HepG2 (cell line): ENCODE measurements at regions not wholly inside any gene's neighbourhood (a gene's known extent, or its start where the extent isn't known, plus 50 kb on each side); places are given as distances from the start of the nearest gene placed in this dataset.

ENCODE experiments used
- ATAC-seq: fragments of 200-7000 bp; cut with Tn5 transposase; 3 replicates; pipeline ENCODE4 v1.9.1; 2020; ENCODE audit warnings: mild to moderate bottlenecking, moderate library complexity
- BruUV-seq: library from RNA; stranded (reverse); fragments of 400-500 nt; replicated peaks from 2 replicates; lab custom pipeline; 2021; lab: Mats Ljungman, UMichigan
- CTCF ChIA-PET: fragments of 300-600 bp; formaldehyde crosslinking; extraction: SDS; loops from one replicate; lab custom pipeline; 2021; ENCODE audit warnings: low total read pairs, inconsistent platforms, low intra/inter-chr PET ratio; lab: Yijun Ruan, JAX
- POLR2A ChIA-PET: fragments of 350-600 bp; sonication (Branson Sonifier 250); formaldehyde crosslinking; loops from one replicate; lab custom pipeline; 2020; ENCODE audit warnings: antibody characterized with exemption, inconsistent platforms; lab: Yijun Ruan, JAX
- DNase-seq: peaks from one replicate; pipeline ENCODE4 v3.0.0-alpha.2; 2015; ENCODE audit warnings: low spot score
- FAIRE-seq: peaks from 3 replicates; lab custom pipeline; 2011; peaks lifted over from hg19 to GRCh38; lab: Jason Lieb, UNC
- H2AFZ ChIP-seq: one replicate; pipeline ENCODE4 v1.6.1; 2011; ENCODE audit warnings: low read length, inconsistent platforms
- H3K27ac ChIP-seq: fragments of 300-600 bp; 3 replicates; pipeline ENCODE4 v1.8.0; 2011; ENCODE audit warnings: mixed run types, mild to moderate bottlenecking, mixed read lengths, low read length, inconsistent platforms; ENCODE audit not compliant: insufficient read depth; ENCODE audit errors: extremely low read length
- H3K27me3 ChIP-seq, 2 experiments: fragments of 200-600 bp in 1 of 2; 2 replicates in 1 of 2; 3 replicates in 1 of 2; pipeline versions ENCODE4 v1.6.0 to v1.8.0; 2011; ENCODE audit warnings: low read length in 2 of 2, mild to moderate bottlenecking in 2 of 2, moderate library complexity in 2 of 2, inconsistent platforms in 1 of 2; ENCODE audit not compliant: insufficient read depth in 2 of 2, control insufficient read depth in 1 of 2
- H3K36me3 ChIP-seq, 2 experiments: fragments of 200-600 bp in 1 of 2; replicated peaks in 1 of 2; 2 replicates in 1 of 2; 3 replicates in 1 of 2; pipeline versions ENCODE4 v1.5.1 to v1.8.0; 2011; ENCODE audit warnings: low read length in 2 of 2, inconsistent platforms in 1 of 2; ENCODE audit not compliant: insufficient read depth in 2 of 2, control insufficient read depth in 1 of 2
- H3K4me1 ChIP-seq: 2 replicates; pipeline ENCODE4 v1.5.1; 2012; ENCODE audit warnings: low read length, inconsistent platforms; ENCODE audit not compliant: insufficient read depth
- H3K4me2 ChIP-seq: 2 replicates; pipeline ENCODE4 v1.6.0; 2011; ENCODE audit warnings: low read depth, low read length, inconsistent platforms
- H3K4me3 ChIP-seq, 3 experiments: fragments of 200-600 bp in 1 of 3; sonication (generic), shearing (Covaris generic) in 1 of 3; replicated peaks in 1 of 3; 2 replicates each; pipeline ENCODE4 v1.5.1; 2011 to 2016; ENCODE audit warnings: low read length in 3 of 3, inconsistent platforms in 2 of 3, low read depth in 2 of 3, mild to moderate bottlenecking in 2 of 3, control low read depth in 1 of 3, mixed read lengths in 1 of 3; ENCODE audit not compliant: insufficient read depth in 1 of 3
- H3K79me2 ChIP-seq: one replicate; pipeline ENCODE4 v1.6.1; 2011; ENCODE audit warnings: low read length, inconsistent platforms; ENCODE audit not compliant: insufficient read depth
- H3K9ac ChIP-seq: 2 replicates; pipeline ENCODE4 v1.6.0; 2011; ENCODE audit warnings: mild to moderate bottlenecking, low read depth, low read length, inconsistent platforms; ENCODE audit not compliant: insufficient read depth
- H3K9me3 ChIP-seq: 2 replicates; pipeline ENCODE4 v1.5.1; 2012; ENCODE audit warnings: mild to moderate bottlenecking, low read length
- H4K20me1 ChIP-seq: 2 replicates; pipeline ENCODE4 v1.6.0; 2011; ENCODE audit warnings: inconsistent platforms, mild to moderate bottlenecking, low read length, moderate library complexity; ENCODE audit not compliant: insufficient read depth
- ATAD3A ChIP-seq: sonication (generic); formaldehyde crosslinking; IDR thresholded peaks from 2 replicates; pipeline ENCODE4 v1.4.0; 2020; ENCODE audit warnings: missing genetic modification reagents
- BATF2 ChIP-seq: sonication (generic); formaldehyde crosslinking; IDR thresholded peaks from 2 replicates; pipeline ENCODE4 v1.8.0; 2022; ENCODE audit warnings: mild to moderate bottlenecking, missing genetic modification reagents, moderate library complexity
- CEBPG ChIP-seq: IDR thresholded peaks from 2 replicates; pipeline ENCODE4 v1.6.1; 2016
- FOSL1 ChIP-seq: sonication (generic); formaldehyde crosslinking; IDR thresholded peaks from 2 replicates; pipeline ENCODE4 v1.9.0; 2021; ENCODE audit warnings: missing genetic modification reagents, borderline replicate concordance
- GMEB2 ChIP-seq: IDR thresholded peaks from 2 replicates; pipeline ENCODE4 v1.6.1; 2016; ENCODE audit warnings: missing biosample characterization, missing genetic modification reagents, low read depth
- GTF3A ChIP-seq: sonication (generic); formaldehyde crosslinking; conservative IDR thresholded peaks from 2 replicates; pipeline ENCODE4 v1.4.0; 2020; ENCODE audit warnings: mild to moderate bottlenecking, missing genetic modification reagents
- HHEX ChIP-seq: IDR thresholded peaks from 2 replicates; pipeline ENCODE4 v1.6.1; 2016; ENCODE audit warnings: control low read depth
- PHB2 ChIP-seq: fragments of 450-650 bp; IDR thresholded peaks from 2 replicates; pipeline ENCODE4 v1.6.1; 2018; ENCODE audit not compliant: partially characterized antibody
- POLR2A ChIP-seq, 2 experiments: IDR thresholded peaks; 2 replicates each; pipeline ENCODE4 v1.6.1; 2011; ENCODE audit warnings: low read depth in 2 of 2, low read length in 2 of 2, mild to moderate bottlenecking in 1 of 2, moderate library complexity in 1 of 2; ENCODE audit not compliant: insufficient read depth in 1 of 2
- RARA ChIP-seq: IDR thresholded peaks from 2 replicates; pipeline ENCODE4 v1.6.1; 2016; ENCODE audit warnings: missing genetic modification reagents, missing compliant biosample characterization
- SP5 ChIP-seq: IDR thresholded peaks from 2 replicates; pipeline ENCODE4 v1.6.1; 2016; ENCODE audit warnings: low read depth, borderline replicate concordance
- SRSF1 ChIP-seq: fragments of 200-400 bp; formaldehyde crosslinking; optimal IDR thresholded peaks from 2 replicates; pipeline ENCODE3; 2017; ENCODE audit warnings: mild to moderate bottlenecking, low read depth, low read length, moderate library complexity
- TRIM22 ChIP-seq: fragments of 450-650 bp; IDR thresholded peaks from 2 replicates; pipeline ENCODE4 v1.6.1; 2017
- ZBTB7A ChIP-seq: sonication (generic); formaldehyde crosslinking; IDR thresholded peaks from 2 replicates; pipeline ENCODE4 v1.8.0; 2022; ENCODE audit warnings: mild to moderate bottlenecking, missing genetic modification reagents
- ZFAT ChIP-seq: sonication (generic); formaldehyde crosslinking; conservative IDR thresholded peaks from 2 replicates; pipeline ENCODE4 v1.8.1; 2023; ENCODE audit warnings: missing genetic modification reagents, inconsistent platforms
- ZFP36 ChIP-seq: fragments of 150-350 bp; IDR thresholded peaks from 2 replicates; pipeline ENCODE4 v1.6.1; 2018; ENCODE audit warnings: borderline replicate concordance, low read length, low read depth; ENCODE audit not compliant: partially characterized antibody
- ZMAT3 ChIP-seq: sonication (generic); formaldehyde crosslinking; conservative IDR thresholded peaks from 2 replicates; pipeline ENCODE4 v1.7.0; 2021; ENCODE audit warnings: missing genetic modification reagents
- ZNF260 ChIP-seq: sonication (generic); formaldehyde crosslinking; IDR thresholded peaks from 2 replicates; pipeline ENCODE4 v1.4.0; 2020; ENCODE audit warnings: missing genetic modification reagents, low read depth, mild to moderate bottlenecking, borderline replicate concordance
- ZNF281 ChIP-seq: sonication (generic); formaldehyde crosslinking; IDR thresholded peaks from 2 replicates; pipeline ENCODE4 v1.4.0; 2020; ENCODE audit warnings: missing genetic modification reagents, borderline replicate concordance
- ZNF282 ChIP-seq: fragments of 450-650 bp; IDR thresholded peaks from 2 replicates; pipeline ENCODE4 v1.6.1; 2018; ENCODE audit not compliant: partially characterized antibody
- ZNF292 ChIP-seq: sonication (generic); formaldehyde crosslinking; IDR thresholded peaks from 2 replicates; pipeline ENCODE4 v1.8.1; 2022; ENCODE audit warnings: mild to moderate bottlenecking, low read depth, missing genetic modification reagents, borderline replicate concordance
- ZNF839 ChIP-seq: sonication (generic); formaldehyde crosslinking; IDR thresholded peaks from 2 replicates; pipeline ENCODE4 v1.4.0; 2020; ENCODE audit warnings: missing genetic modification reagents, mild to moderate bottlenecking, borderline replicate concordance
- WGBS: methylation state at CpG from one replicate; pipeline ENCODE4 v1.1.6; 2017; ENCODE audit warnings: low lambda C conversion rate; 5-methylcytosine and 5-hydroxymethylcytosine counted together
- in situ Hi-C: cut with HindIII; loops from 2 replicates; pipeline ENCODE4 v1.10.0; 2017; ENCODE audit warnings: low pct_unique_long_range_greater_than_20kb; ENCODE audit not compliant: extremely low pct_ligation_motif_present
- intact Hi-C: fragments of 100-400 bp; cut with micrococcal nuclease; formaldehyde crosslinking; loops from one replicate; pipeline ENCODE4 v1.10.0; 2022; ENCODE audit not compliant: unreplicated experiment

- no peak for TF ChIP-seq BATF2 (CRISPR knock-in tag)
- no peak for TF ChIP-seq ZFAT (CRISPR knock-in tag)
- no peak for TF ChIP-seq ZFP36
- no peak for TF ChIP-seq GMEB2 (CRISPR knock-in tag)
- no peak for TF ChIP-seq POLR2A (IDR thresholded peaks at IDR 0.05; ENCODE audit: insufficient read depth in 1 of 2, low read depth in 2 of 2, low read length in 2 of 2)
- TF ChIP-seq ZNF260, result no peak
- TF ChIP-seq ZNF292 (CRISPR knock-in tag), result no peak
Observed at GRCh38 chr4:117425636-117426035, 340.3 kb upstream of the TRAM1L1 start (continued).

GRCh38 chr4:117428536-117428935 lies 343.2 kb upstream of the TRAM1L1 start:
- H3K27ac ChIP-seq, result no peak overlapping the region
- ChIA-PET POLR2A (no interaction called here), CTCF (no interaction called here)
- no peak for ATAC-seq
- BruUV-seq, result no TSS peak
- no peak overlapping the region for H2AFZ ChIP-seq
- H3K4me2 ChIP-seq, result no peak overlapping the region
- no peaks in the 10 kb centered on the region for H4K20me1 ChIP-seq
- intact Hi-C loops (no loop called here), in situ Hi-C loops (no loop called here)
- H3K4me1 ChIP-seq, result no peaks in the 10 kb centered on the region
- peaks cover 13% of the 10 kb centered on the region for H3K9me3 ChIP-seq
- no peaks in the 10 kb centered on the region for H3K36me3 ChIP-seq
- no peak overlapping the region for H3K9ac ChIP-seq
- no peaks in the 10 kb centered on the region for H3K79me2 ChIP-seq
- no peaks in the 10 kb centered on the region for H3K27me3 ChIP-seq
- FAIRE-seq, result no peak
- no peak overlapping the region for H3K4me3 ChIP-seq
- DNase-seq, result no peak
- WGBS, result 0% methylated on average over 1 of the region's 1 CpG
- TF ChIP-seq HHEX (CRISPR knock-in tag) (no peak), ZNF839 (CRISPR knock-in tag) (no peak), TRIM22 (no peak), ZNF281 (CRISPR knock-in tag) (no peak), RARA (no peak), PHB2 (no peak), SRSF1 (no peak), ZBTB7A (CRISPR knock-in tag) (no peak), ZNF282 (no peak), ATAD3A (CRISPR knock-in tag) (no peak), SP5 (CRISPR knock-in tag) (no peak), CEBPG (no peak), FOSL1 (CRISPR knock-in tag) (no peak), GTF3A (CRISPR knock-in tag) (no peak), ZMAT3 (CRISPR knock-in tag) (no peak)
